HK-2 (cell line): ENCODE measurements at regions not wholly inside any gene's neighbourhood (a gene's known extent, or its start where the extent isn't known, plus 50 kb on each side); places are given as distances from the start of the nearest gene placed in this dataset.

ENCODE experiments used
- DNase-seq: peaks from one replicate; pipeline ENCODE4 v3.0.0-alpha.2; 2018; ENCODE audit not compliant: unreplicated experiment

DNA sequence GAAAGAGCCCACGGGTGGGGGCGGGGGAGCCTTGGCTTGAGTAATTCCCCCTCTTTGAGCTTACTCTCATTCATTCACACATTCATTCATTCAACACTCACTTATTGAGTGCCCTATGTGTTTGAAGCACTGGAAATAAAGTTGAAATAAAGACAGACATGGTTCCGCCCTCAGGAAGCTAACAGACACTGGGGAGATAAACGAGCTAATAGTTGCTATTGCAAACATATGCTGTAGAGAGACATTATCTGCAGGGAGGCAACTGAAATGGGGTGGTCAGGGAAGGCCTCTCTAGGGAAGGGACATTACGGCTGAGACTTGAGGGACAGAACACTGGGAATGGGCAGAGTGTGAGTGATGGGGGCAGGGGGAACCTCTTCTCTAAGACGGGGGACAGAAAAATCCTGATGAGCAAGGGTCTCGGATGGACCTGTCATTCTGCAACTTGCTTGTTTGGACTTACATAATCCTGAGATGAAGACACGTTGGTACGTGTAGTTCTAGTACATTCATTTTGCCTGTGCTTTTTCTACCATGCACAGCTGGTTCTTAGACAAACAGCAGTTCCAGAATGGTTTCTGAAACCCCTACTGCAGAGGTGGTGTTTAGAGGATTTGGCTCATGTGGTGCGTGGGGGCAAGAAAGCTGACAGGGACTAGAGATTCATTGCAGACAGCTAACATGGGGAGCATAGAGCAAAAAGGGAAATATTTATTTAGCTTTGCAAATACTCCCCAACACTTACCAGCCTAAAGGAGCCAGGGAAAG is 71.1 kb upstream of the BLCAP start:
- no peak for DNase-seq

- no peak for DNase-seq
These were observed 70.4 kb upstream of the BLCAP start for GRCh38 chr20:37598100-37598543.

DNA sequence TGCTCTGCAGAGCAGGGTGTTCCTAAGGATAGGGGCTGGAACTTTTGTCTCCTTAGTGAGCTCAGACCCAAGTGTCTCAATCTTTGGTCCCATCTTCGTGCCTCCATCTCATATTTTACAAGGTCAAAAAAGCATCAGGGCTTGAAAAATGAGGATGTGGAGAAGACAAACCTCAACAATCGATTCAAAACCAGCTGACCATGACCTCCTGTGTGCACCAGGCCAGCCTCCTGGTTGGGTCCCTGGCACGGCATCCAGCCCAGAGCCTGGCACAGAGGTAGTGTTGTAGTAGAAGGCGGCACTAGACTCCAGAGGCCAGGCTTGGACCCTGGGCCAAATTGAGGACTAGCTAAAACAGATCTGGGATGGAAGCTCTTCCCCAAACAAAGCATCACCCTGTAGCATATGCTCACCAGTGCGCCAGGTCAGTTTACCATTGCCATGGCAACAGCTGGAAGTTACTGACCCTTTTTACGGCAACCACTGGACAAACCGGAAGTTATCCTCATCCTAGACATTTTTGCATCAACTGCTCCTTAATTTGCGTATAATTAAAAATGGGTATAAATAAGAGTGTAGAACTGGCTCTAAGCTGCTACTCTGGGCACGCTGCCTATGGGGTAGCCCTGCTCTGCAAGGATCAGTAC is 69.3 kb upstream of the BLCAP start:
- no peak for DNase-seq

- no peak for DNase-seq
These were observed 68.5 kb upstream of the BLCAP start for GRCh38 chr20:37596168-37596567.

DNA sequence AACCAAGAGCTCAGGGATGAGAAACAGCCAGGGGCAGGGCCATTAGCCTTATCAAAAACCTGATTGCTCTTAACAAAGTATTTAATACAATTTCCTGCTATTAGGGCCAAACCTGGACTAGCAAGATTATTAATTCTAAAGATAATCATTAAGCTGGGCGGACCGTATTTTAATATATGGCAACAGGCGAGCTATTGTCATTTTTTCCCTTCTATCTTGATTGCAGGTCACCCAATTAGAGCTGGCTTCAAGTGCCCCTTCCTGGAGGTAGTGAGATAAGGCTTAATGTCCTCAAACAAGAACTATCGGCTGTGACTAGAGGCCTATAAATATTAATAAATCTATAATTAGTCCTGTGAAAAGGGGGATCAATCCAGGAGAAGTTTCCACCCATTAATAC is 66.0 kb upstream of the BLCAP start:
- no peak for DNase-seq

DNA sequence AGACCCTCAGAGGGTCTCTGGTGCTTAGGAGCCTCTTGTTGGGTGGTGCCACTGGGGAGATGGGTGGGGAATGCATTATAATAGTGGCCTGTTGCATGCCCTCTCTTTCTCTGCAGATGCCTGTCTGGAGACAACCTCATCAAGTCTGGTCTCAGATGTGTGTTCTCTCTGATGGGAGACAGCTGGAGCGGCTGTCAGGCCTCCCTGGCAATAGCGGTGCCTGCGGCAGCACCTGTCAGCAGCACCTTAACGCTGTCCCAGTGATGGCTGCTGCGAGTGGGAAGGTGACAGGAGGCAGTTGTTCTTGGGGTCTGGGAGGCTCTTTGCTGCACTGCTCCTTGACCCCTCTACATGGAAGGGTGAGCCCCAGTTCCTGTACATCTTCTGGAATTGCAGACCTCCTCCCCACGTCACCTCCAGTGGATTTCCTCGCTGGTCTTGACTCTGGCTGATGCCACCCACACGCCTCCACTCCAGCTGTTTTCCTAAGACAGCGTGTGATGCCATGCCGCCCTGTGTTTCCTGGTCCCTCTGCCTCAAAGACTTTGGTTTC is 63.3 kb upstream of the BLCAP start:
- no peak for DNase-seq

DNA sequence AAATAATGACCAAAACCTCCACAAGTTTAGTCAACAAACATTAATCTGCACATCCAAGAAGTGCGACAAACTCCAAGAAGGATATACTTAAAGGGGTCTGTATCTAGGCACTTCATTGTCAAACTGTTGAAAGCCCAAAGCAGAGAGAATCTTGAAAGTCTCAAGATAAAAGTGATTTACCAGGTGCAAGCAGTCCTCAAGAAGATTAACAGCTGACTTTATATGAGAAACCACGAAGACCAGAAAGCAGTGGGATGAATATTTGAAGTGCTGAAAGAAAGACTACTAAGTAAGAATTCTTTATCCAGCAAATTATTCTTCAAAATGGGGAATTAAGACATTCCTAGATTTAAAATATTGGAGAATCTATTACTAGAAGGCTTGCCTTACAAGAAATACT is 58.4 kb upstream of the BLCAP start:
- no peak for DNase-seq

- DNase-seq = no peak
These were observed 56.6 kb upstream of the BLCAP start for GRCh38 chr20:37584238-37584807.

GRCh38 chr20:37581246-37581645 is 53.6 kb upstream of the BLCAP start:
- DNase-seq = no peak

DNA sequence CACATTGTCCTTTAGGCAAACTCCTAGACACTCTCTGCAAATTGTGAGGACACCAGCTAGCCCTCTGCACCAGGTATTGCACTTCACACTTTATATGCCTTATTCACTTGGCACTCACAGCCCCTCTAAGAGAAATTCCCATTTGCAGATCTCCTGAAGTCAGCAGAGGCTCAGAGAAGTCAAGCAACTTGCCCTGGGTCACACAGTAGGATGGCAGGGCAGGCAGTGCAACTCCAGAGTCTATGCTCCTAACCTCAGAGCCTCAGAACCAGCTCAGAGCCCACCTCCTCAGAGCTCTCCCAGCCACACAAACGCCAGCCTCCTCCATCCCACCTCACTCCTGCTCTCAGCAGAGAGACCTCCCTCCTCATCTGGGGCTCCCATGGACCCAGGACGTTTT is 52.4 kb upstream of the BLCAP start:
- no peak for DNase-seq

DNA sequence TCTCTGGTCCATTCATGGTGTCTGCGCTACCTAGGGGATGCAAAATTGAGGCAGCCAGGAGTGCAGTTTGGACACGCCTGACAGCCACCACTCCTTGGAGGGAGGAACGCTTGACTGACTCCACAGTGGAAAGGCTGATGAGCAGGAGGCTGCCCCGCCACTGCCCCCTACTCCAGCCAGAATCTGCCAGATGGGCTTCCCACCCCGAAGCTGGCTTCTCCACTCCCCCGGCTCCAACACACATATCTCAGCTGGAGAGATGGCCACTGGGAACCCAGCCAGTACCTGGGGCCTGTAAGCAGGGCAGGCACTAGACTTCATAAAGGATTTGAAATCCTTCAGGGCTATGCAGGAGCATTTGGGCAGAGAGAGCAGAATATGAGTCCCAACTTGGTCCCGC is 51.4 kb upstream of the BLCAP start:
- DNase-seq = no peak

- no peak for DNase-seq
These were observed 50.3 kb upstream of the BLCAP start for GRCh38 chr20:37577981-37578380.
